DMS114 treated with DMSO at 0.1 percent for 48 hours (cell line): ENCODE measurements at regions not wholly inside any gene's neighbourhood (a gene's known extent, or its start where the extent isn't known, plus 50 kb on each side); places are given as distances from the start of the nearest gene placed in this dataset.

Source experiments
- DNase-seq: peaks from one replicate; lab custom pipeline; 2025; ENCODE audit not compliant: unreplicated experiment; lab: John Stamatoyannopoulos, UW

- no peak for DNase-seq
Measured at GRCh38 chr3:99502871-99503270, 135.5 kb upstream of the COL8A1 start.

- no peak for DNase-seq
Measured at GRCh38 chr3:99500485-99500884, 137.9 kb upstream of the COL8A1 start.

GRCh38 chr3:99499235-99500158 lies 138.9 kb upstream of the COL8A1 start:
- DNase-seq: peak; percentile 4

GRCh38 chr3:99498550-99499234 lies 139.7 kb upstream of the COL8A1 start:
- no peak for DNase-seq

- DNase-seq: no peak
Measured at GRCh38 chr3:99487894-99488293, 150.5 kb upstream of the COL8A1 start.

GRCh38 chr3:99485286-99485685 lies 153.1 kb upstream of the COL8A1 start:
- DNase-seq: no peak

GRCh38 chr3:99484871-99485270 lies 153.5 kb upstream of the COL8A1 start:
- no peak for DNase-seq

GRCh38 chr3:99483841-99484240 lies 154.6 kb upstream of the COL8A1 start:
- DNase-seq: no peak

GRCh38 chr3:99482191-99482590 lies 156.2 kb upstream of the COL8A1 start:
- DNase-seq: no peak

- no peak for DNase-seq
Measured at GRCh38 chr3:99481561-99481960, 156.8 kb upstream of the COL8A1 start.

- DNase-seq: no peak
Measured at GRCh38 chr3:99479768-99480167, 158.6 kb upstream of the COL8A1 start.

- DNase-seq: no peak
Measured at GRCh38 chr3:99477650-99478049, 160.7 kb upstream of the COL8A1 start.

GRCh38 chr3:99475229-99475628 lies 163.2 kb upstream of the COL8A1 start:
- DNase-seq: no peak

GRCh38 chr3:99474776-99475175 lies 163.6 kb upstream of the COL8A1 start:
- no peak for DNase-seq

GRCh38 chr3:99473321-99473751 lies 165.1 kb upstream of the COL8A1 start:
- DNase-seq: no peak

GRCh38 chr3:99472385-99472784 lies 166.0 kb upstream of the COL8A1 start:
- DNase-seq: no peak

GRCh38 chr3:99471353-99472323 lies 166.8 kb upstream of the COL8A1 start:
- no peak for DNase-seq

- DNase-seq: no peak
Measured at GRCh38 chr3:99470841-99471240, 167.6 kb upstream of the COL8A1 start.

GRCh38 chr3:99468918-99469317 lies 169.5 kb upstream of the COL8A1 start:
- no peak for DNase-seq

GRCh38 chr3:99467420-99467819 lies 171.0 kb upstream of the COL8A1 start:
- DNase-seq: no peak

GRCh38 chr3:99466331-99466730 lies 172.1 kb upstream of the COL8A1 start:
- DNase-seq: no peak
